ENCODE measurements at regions not wholly inside any gene's neighbourhood (a gene's known extent, or its start where the extent isn't known, plus 50 kb on each side); places are given as distances from the start of the nearest gene placed in this dataset.
A peak's percentile ranks its signal among the peaks of the same experiment; 100 is the strongest.

DNA sequence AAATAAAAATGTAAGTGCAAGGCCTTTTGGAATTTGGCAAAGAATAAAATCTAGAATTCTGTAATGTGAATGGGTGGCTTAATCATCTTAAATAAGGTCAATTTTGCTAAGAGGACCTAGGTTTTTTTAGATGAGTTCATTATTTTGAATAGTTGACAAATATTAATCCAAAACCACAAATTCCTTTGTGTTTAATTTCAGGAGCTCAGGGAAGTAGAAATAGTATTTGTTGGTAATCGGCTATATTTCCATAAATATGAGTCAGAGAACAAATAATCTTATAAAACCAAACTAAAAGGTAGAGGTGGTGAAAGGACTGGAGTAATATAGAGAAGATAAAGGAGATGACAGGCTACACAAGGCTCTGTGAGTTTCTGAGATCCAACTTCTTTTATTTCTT is 190.4 kb upstream of the TLL1 start:
- Histone ChIP-seq H3K27me3 (no peaks in the 10 kb centered on the region), H3K4me3 (no peak overlapping the region)
- DNase-seq (ENCODE audit: low read depth in 1 of 2, low spot score in 1 of 2): peak in 1 of 2 donors; percentile 5

DNA sequence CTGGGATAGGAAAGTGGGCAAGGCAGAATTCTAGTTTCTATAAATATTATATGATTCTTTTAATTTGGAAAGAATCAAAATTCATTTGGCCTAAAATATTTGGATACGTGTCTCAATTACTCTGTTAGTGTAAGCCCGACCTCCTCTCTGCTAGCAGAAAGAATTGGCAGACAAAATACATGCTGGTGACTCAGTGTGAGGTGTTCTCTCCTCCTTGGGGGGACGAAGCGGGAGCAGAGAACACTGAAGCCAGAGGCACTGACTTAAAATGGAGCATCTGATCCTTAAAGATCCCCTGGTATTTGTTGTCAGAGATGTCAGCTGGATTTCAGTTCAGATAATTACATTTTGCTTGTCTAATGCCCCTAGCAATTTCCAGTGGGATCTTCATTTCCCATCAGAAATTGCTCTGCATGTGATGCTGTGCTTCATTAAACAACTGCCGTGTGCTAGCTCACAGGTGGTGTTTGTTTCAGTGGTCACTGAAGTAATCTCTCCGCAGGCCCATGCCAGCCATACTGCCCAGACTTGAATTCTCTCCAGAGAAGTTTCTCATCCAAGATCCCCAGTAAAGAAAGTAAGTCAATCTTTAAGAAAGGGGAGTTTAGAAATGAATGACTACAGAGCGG is 188.7 kb upstream of the TLL1 start:
- Histone ChIP-seq H3K4me1 (ENCODE audit: low read depth) (no peaks in the 10 kb centered on the region), H3K9me3 (ENCODE audit: low read depth) (no peaks in the 10 kb centered on the region), H3K4me3 (no peak overlapping the region), H3K36me3 (no peaks in the 10 kb centered on the region), H3K27me3 (no peaks in the 10 kb centered on the region), H3K27ac (no peak overlapping the region)
- peak in 1 of 2 donors; percentile 61 for DNase-seq (ENCODE audit: low read depth in 1 of 2, low spot score in 1 of 2)
- TF ChIP-seq, protein P1, sequence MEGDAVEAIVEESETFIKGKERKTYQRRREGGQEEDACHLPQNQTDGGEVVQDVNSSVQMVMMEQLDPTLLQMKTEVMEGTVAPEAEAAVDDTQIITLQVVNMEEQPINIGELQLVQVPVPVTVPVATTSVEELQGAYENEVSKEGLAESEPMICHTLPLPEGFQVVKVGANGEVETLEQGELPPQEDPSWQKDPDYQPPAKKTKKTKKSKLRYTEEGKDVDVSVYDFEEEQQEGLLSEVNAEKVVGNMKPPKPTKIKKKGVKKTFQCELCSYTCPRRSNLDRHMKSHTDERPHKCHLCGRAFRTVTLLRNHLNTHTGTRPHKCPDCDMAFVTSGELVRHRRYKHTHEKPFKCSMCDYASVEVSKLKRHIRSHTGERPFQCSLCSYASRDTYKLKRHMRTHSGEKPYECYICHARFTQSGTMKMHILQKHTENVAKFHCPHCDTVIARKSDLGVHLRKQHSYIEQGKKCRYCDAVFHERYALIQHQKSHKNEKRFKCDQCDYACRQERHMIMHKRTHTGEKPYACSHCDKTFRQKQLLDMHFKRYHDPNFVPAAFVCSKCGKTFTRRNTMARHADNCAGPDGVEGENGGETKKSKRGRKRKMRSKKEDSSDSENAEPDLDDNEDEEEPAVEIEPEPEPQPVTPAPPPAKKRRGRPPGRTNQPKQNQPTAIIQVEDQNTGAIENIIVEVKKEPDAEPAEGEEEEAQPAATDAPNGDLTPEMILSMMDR (IDR thresholded peaks at IDR 0.05; ENCODE audit: low read depth, low read length): no peak

More for the DNA sequence above, 190.4 kb upstream of the TLL1 start:
- TF ChIP-seq, protein P1 (IDR thresholded peaks at IDR 0.05; ENCODE audit: low read depth, low read length): no peak
- Histone ChIP-seq H3K4me1 (ENCODE audit: low read depth) (no peaks in the 10 kb centered on the region), H3K9me3 (ENCODE audit: low read depth) (no peaks in the 10 kb centered on the region), H3K27ac (no peak overlapping the region), H3K36me3 (no peaks in the 10 kb centered on the region)

DNA sequence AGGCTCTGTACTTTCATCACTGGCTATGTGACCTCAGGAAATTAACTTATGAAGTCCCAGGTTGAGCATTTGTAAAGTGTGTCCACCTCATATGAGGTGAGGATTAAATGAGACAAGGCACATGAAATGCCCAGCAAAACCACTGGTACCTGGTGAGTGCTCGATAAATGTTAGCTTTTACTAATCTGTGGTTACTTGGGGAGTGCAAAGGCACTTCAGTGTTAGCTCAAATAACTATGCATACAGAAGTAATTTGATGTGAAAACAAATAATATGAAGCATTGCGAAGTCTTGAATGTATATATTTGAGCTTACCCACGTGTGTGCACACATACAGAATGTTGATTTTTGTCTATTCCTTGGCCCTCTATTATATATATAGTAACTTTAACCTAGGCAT is 186.3 kb upstream of the TLL1 start:
- H3K36me3 ChIP-seq: no peaks in the 10 kb centered on the region
- H3K27ac ChIP-seq: no peak overlapping the region
- H3K4me1 ChIP-seq (ENCODE audit: low read depth): no peaks in the 10 kb centered on the region
- H3K9me3 ChIP-seq (ENCODE audit: low read depth): no peaks in the 10 kb centered on the region
- no peaks in the 10 kb centered on the region for H3K27me3 ChIP-seq
- no peak for DNase-seq (ENCODE audit: low read depth in 1 of 2, low spot score in 1 of 2)
- TF ChIP-seq, protein P1 (IDR thresholded peaks at IDR 0.05; ENCODE audit: low read depth, low read length): no peak
- no peak overlapping the region for H3K4me3 ChIP-seq

DNA sequence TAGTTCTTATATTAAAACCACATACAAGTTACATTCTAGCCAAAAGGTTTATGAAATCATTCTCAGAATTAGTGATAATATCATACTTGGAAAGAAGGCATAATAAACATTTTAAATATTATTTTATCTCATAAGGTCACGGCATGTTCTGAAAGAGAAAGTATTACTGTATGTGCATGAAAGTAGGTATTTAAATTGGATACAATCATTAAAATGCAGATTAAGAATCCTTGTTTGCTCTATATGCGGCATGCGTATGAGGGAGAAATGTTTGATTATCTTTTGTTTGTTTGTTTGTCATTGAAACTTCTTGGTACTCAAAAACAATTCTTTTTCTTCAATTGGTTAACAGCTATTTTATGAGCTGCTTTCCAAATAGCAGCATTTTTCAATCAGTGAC is 183.9 kb upstream of the TLL1 start:
- no peaks in the 10 kb centered on the region for H3K36me3 ChIP-seq

DNA sequence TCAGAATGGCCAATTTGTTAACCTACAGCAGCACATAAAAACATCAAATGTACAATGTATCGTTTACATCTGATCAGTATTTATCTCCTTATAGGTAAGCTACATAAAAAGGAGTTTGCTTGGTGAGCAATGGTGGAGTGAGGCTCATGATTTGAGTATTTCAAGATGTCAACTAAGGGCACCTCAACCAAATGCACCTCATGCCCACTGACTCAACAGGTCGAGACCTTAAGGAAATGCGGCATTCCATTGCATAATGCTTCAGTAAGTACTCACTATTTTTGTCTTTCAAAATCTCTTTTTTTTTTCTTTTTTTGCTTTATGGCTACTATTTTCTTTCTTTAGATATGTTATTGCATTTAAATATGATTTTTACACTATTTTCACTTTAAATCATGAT is 181.0 kb upstream of the TLL1 start:
- H3K4me3 ChIP-seq: no peak overlapping the region
- no peaks in the 10 kb centered on the region for H3K36me3 ChIP-seq
- TF ChIP-seq, protein P1 (IDR thresholded peaks at IDR 0.05; ENCODE audit: low read depth, low read length): no peak
- H3K9me3 ChIP-seq (ENCODE audit: low read depth): no peaks in the 10 kb centered on the region
- H3K27me3 ChIP-seq: no peaks in the 10 kb centered on the region
- H3K27ac ChIP-seq: no peak overlapping the region
- H3K4me1 ChIP-seq (ENCODE audit: low read depth): no peaks in the 10 kb centered on the region
- peak in 1 of 2 donors; percentile 6 for DNase-seq (ENCODE audit: low read depth in 1 of 2, low spot score in 1 of 2)

More for the DNA sequence above, 183.9 kb upstream of the TLL1 start:
- Histone ChIP-seq H3K4me3 (no peak overlapping the region), H3K9me3 (ENCODE audit: low read depth) (no peaks in the 10 kb centered on the region), H3K27me3 (no peaks in the 10 kb centered on the region), H3K27ac (no peak overlapping the region), H3K4me1 (ENCODE audit: low read depth) (no peaks in the 10 kb centered on the region)
- no peak for DNase-seq (ENCODE audit: low read depth in 1 of 2, low spot score in 1 of 2)
- TF ChIP-seq, protein P1 (IDR thresholded peaks at IDR 0.05; ENCODE audit: low read depth, low read length): no peak
